MCF 10A (cell line): ENCODE measurements at regions not wholly inside any gene's neighbourhood (a gene's known extent, or its start where the extent isn't known, plus 50 kb on each side); places are given as distances from the start of the nearest gene placed in this dataset.

Experiments used
- BruUV-seq: library from RNA; stranded (reverse); fragments of 400-500 nt; replicated peaks from 2 replicates; lab custom pipeline; 2021; lab: Mats Ljungman, UMichigan
- CTCF ChIA-PET: fragments of 300-600 bp; sonication (Branson Sonifier 250); formaldehyde crosslinking; extraction: SDS; loops from one replicate; lab custom pipeline; 2021; ENCODE audit warnings: antibody characterized with exemption, inconsistent platforms; lab: Yijun Ruan, JAX
- POLR2A ChIA-PET: fragments of 300-600, 350-650 bp; sonication (Branson Sonifier 250); formaldehyde crosslinking; extraction: SDS; loops from one replicate; lab custom pipeline; 2020; ENCODE audit warnings: antibody characterized with exemption, inconsistent platforms; lab: Yijun Ruan, JAX
- DNase-seq: peaks from one replicate; pipeline ENCODE4 v3.0.0-alpha.2; 2018; ENCODE audit not compliant: unreplicated experiment
- H3K27ac Mint-ChIP-seq: one replicate; pipeline ENCODE4 v1.8.0; 2022; ENCODE audit warnings: mild to moderate bottlenecking, low read depth, mixed read lengths; ENCODE audit not compliant: unreplicated experiment
- H3K27me3 Mint-ChIP-seq: one replicate; pipeline ENCODE4 v1.8.0; 2022; ENCODE audit warnings: mixed read lengths; ENCODE audit not compliant: insufficient read depth, unreplicated experiment
- H3K36me3 Mint-ChIP-seq: one replicate; pipeline ENCODE4 v1.8.0; 2022; ENCODE audit warnings: mild to moderate bottlenecking, moderate library complexity, mixed read lengths; ENCODE audit not compliant: insufficient read depth, unreplicated experiment
- H3K4me1 Mint-ChIP-seq: one replicate; pipeline ENCODE4 v1.8.0; 2022; ENCODE audit warnings: mixed read lengths; ENCODE audit not compliant: insufficient read depth, unreplicated experiment
- H3K4me3 Mint-ChIP-seq: one replicate; pipeline ENCODE4 v1.8.0; 2022; ENCODE audit warnings: mild to moderate bottlenecking, moderate library complexity, mixed read lengths; ENCODE audit not compliant: unreplicated experiment
- H3K9me3 Mint-ChIP-seq: one replicate; pipeline ENCODE4 v1.8.0; 2022; ENCODE audit warnings: mixed read lengths; ENCODE audit not compliant: unreplicated experiment
- intact Hi-C: fragments of 100-400 bp; cut with micrococcal nuclease; formaldehyde crosslinking; loops from 2 replicates; pipeline ENCODE4 v1.14.1; 2022
- TF ChIP-seq, protein P1 (sequence below): fragments of 200-600 bp; IDR thresholded peaks from one replicate; pipeline ENCODE4 v1.8.0; 2022; ENCODE audit warnings: antibody characterized with exemption, mild to moderate bottlenecking; ENCODE audit not compliant: unreplicated experiment

DNA sequence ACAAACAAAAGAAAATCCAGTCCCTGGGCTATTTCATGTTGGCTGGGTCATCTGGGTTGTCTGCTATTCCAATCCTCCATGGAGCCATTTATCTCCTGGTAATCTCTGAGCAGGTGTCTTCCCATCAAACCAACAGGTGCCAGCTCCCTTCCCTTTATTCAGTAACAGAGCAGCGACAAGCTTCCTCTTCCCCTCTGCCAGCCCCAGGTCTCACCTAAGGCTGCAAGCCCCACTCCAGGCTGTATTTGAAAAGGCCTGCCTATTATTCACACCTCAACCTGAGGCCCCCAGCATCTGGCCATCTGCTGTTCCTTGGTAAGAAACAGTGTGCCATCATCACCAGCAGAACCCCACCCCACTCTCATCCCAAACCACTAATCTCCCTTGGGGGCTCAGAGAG, 436.2 kb downstream of the BUD13 start:
- intact Hi-C loops: no loop called here
- CTCF ChIA-PET: no interaction called here
- Mint-ChIP-seq H3K4me1 (no peaks in the 10 kb centered on the region), H3K36me3 (no peaks in the 10 kb centered on the region), H3K9me3 (peaks cover 29% of the 10 kb centered on the region), H3K27me3 (no peaks in the 10 kb centered on the region), H3K27ac (no peak overlapping the region), H3K4me3 (no peak overlapping the region)
- POLR2A ChIA-PET: no interaction called here
- DNase-seq: no peak
- TF ChIP-seq, protein P1, sequence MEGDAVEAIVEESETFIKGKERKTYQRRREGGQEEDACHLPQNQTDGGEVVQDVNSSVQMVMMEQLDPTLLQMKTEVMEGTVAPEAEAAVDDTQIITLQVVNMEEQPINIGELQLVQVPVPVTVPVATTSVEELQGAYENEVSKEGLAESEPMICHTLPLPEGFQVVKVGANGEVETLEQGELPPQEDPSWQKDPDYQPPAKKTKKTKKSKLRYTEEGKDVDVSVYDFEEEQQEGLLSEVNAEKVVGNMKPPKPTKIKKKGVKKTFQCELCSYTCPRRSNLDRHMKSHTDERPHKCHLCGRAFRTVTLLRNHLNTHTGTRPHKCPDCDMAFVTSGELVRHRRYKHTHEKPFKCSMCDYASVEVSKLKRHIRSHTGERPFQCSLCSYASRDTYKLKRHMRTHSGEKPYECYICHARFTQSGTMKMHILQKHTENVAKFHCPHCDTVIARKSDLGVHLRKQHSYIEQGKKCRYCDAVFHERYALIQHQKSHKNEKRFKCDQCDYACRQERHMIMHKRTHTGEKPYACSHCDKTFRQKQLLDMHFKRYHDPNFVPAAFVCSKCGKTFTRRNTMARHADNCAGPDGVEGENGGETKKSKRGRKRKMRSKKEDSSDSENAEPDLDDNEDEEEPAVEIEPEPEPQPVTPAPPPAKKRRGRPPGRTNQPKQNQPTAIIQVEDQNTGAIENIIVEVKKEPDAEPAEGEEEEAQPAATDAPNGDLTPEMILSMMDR: no peak
- BruUV-seq: no TSS peak

GRCh38 chr11:116335891-116336290, 436.9 kb downstream of the BUD13 start:
- no peaks in the 10 kb centered on the region for H3K36me3 Mint-ChIP-seq
- no peak overlapping the region for H3K4me3 Mint-ChIP-seq
- POLR2A ChIA-PET: no interaction called here
- CTCF ChIA-PET: no interaction called here
- H3K9me3 Mint-ChIP-seq: peaks cover 26% of the 10 kb centered on the region
- intact Hi-C loops: no loop called here
- H3K27me3 Mint-ChIP-seq: no peaks in the 10 kb centered on the region
- no peaks in the 10 kb centered on the region for H3K4me1 Mint-ChIP-seq
- no peak overlapping the region for H3K27ac Mint-ChIP-seq
- no TSS peak for BruUV-seq
- TF ChIP-seq, protein P1: no peak
- no peak for DNase-seq

- TF ChIP-seq, protein P1: no peak
- no TSS peak for BruUV-seq
- H3K27ac Mint-ChIP-seq: no peak overlapping the region
- H3K36me3 Mint-ChIP-seq: no peaks in the 10 kb centered on the region
- intact Hi-C loops: no loop called here
- H3K9me3 Mint-ChIP-seq: peaks cover 22% of the 10 kb centered on the region
- H3K4me3 Mint-ChIP-seq: no peak overlapping the region
- H3K27me3 Mint-ChIP-seq: no peaks in the 10 kb centered on the region
- POLR2A ChIA-PET: no interaction called here
- CTCF ChIA-PET: no interaction called here
- no peaks in the 10 kb centered on the region for H3K4me1 Mint-ChIP-seq
- DNase-seq: no peak
Observed at GRCh38 chr11:116335078-116335477, 437.7 kb downstream of the BUD13 start.

DNA sequence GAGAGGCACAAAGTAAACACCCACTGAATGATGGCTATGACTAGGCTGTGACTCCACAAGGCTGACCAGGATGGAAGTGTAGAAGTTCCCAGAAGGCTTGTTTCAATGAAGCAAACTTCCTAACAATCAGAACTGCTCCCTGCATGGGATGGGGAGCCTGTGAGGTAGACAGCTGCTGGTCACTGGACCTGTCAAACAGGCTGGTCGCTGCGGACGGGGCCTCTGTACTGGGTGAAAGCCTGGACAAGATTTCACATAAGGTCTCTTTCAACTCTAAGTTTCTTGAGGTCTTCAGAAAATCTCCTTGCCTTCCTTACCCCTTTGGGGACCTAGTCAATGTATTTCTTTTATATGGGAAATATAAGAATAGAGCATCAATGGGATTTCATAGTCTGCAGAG, 438.2 kb downstream of the BUD13 start:
- no peak for DNase-seq
- Mint-ChIP-seq H3K4me3 (no peak overlapping the region), H3K4me1 (no peaks in the 10 kb centered on the region), H3K36me3 (no peaks in the 10 kb centered on the region), H3K9me3 (peaks cover 26% of the 10 kb centered on the region), H3K27me3 (no peaks in the 10 kb centered on the region), H3K27ac (no peak overlapping the region)
- intact Hi-C loops: no loop called here
- ChIA-PET CTCF (no interaction called here), POLR2A (no interaction called here)
- BruUV-seq: no TSS peak
- TF ChIP-seq, protein P1: no peak
